ENCODE measurements at regions not wholly inside any gene's neighbourhood (a gene's known extent, or its start where the extent isn't known, plus 50 kb on each side); places are given as distances from the start of the nearest gene placed in this dataset.

DNA sequence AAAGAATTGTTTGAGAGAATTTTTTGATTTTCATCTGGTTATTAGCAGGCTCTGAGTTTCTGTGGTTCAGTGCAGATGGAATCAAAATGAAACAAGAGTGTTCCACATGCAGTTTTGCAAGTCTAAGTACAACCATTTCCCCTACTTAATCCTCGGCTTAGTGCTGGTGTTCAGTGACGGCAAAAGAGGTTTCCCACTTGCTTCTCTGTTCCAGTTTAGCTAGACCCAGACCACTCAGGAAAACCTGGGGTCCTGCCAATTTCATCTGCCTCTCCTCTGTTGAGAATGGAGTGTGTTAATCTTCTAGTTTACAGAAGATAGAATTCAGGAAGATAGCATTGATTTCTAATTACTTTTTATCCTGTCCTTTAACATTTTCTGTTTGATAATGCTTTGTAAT is 996.2 kb upstream of the FANCL start:
- TF ChIP-seq GATA2 (IDR thresholded peaks at IDR 0.05; ENCODE audit: low read depth, low read length) (no peak), GATA3 (IDR thresholded peaks at IDR 0.05; ENCODE audit: low read depth, low read length) (no peak)
